ENCODE measurements at regions not wholly inside any gene's neighbourhood (a gene's known extent, or its start where the extent isn't known, plus 50 kb on each side); places are given as distances from the start of the nearest gene placed in this dataset.
A peak's percentile ranks its signal among the peaks of the same experiment; 100 is the strongest.

DNA sequence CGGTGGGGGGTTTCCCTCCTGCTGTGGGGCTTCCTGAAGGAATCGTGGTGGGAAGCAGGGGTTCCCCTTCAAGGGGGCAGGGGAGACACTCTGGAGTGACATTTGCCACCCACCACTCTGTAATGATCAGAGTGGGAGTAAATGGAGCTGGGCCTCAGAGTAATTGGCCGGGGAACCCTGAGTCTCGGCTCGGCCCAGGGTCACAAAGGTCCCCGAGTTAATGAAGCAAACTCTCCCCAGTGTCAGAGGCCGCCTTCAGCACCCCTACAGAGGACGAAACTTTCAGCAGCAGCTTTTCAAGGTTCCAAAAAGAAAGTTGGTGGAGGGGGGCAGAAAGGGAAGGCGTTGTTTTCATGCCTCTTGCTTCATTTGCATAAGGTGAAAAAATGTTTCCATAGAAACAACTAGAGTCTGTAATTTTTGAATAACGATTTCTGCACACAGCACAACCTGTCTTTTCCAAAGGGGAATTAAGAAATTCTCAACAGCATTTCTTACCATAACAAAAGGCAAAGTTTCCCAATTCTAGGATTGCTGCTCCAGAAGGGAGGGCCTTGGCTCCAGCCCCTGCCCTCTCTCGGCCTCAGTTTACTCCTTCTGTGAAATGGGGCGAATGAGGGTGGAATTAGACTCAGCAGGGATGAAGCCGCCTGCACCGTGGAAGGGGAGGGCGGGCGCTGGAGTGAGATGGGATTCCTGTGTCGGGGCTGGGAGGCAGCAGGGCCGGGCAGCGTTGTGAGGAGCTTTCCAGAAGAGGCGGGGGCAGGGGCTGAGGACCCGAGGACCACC, 67.0 kb upstream of the BEGAIN start:
- H3K27ac ChIP-seq (ENCODE audit: low read depth in 2 of 2, low read length in 2 of 2) = no peak overlapping the region
- TF ChIP-seq CTCF (IDR thresholded peaks at IDR 0.05; ENCODE audit: borderline replicate concordance, extremely low read depth, insufficient read depth) = no peak
- H3K9ac ChIP-seq (ENCODE audit: low read length in 3 of 3) = no peak overlapping the region
- no peaks in the 10 kb centered on the region for H3K9me3 ChIP-seq (ENCODE audit: control insufficient read depth in 2 of 3, insufficient read depth in 1 of 3, low read length in 3 of 3)
- H3K4me1 ChIP-seq (ENCODE audit: control insufficient read depth in 2 of 3, insufficient read depth in 2 of 3, low read depth in 1 of 3, low read length in 3 of 3) = no peaks in the 10 kb centered on the region
- H3K4me3 ChIP-seq (ENCODE audit: low read length in 3 of 3) = no peak overlapping the region
- no peak for FAIRE-seq
- DNase-seq = peak in 1 of 5 donors; percentile 60
- no peaks in the 10 kb centered on the region for H3K36me3 ChIP-seq (ENCODE audit: control insufficient read depth in 2 of 3, insufficient read depth in 3 of 3, low read length in 3 of 3)
- intact Hi-C loops (cut with DNase I) = no loop called here
- H3K27me3 ChIP-seq (ENCODE audit: control insufficient read depth, insufficient read depth, low read length) = no peaks in the 10 kb centered on the region

DNA sequence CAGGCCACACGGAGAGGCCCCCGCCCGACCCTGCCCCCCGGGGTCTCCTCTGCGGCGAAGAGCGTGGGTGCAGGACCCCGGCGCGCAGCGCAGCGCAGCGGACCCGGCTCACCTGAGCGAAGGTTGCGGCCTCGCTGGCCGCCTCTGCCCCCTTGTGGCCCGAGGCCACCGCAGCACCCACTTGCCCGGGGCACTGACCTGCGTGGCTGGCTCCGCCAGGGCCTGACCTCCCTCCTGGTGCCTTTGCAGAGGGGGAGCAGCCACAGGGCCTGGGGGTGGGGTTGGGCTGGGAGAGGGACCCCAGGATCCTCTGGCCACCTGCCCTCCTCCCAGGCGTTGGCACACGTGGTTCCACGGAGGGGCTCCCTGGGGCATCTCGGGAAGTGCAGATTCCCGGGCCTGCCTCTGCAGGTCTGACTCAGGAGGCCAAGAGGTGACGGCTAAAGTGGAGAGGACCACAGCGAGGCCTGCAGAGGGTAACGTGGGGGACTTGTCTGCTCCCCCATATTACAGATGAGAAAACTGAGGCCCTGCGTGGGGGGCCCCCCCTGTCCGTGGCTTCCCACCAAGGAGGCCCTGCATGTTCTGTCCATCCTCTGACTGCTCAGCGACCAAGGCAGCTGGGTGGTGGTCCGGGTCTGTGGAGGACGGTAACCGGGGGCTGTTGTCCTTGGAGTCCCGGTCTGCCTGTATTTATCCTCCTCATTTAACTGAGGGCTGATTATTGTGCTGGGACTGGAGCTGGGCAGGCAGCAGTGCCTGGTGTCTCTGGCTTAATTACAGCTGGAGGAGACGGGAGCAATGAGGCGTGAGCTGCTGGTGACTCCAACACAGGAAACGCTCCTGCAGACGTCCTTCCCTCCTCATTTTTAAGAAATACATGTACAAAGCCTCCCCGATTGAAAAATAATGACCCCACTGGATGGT, 67.9 kb upstream of the BEGAIN start:
- peak; percentile 57 for TF ChIP-seq CTCF (IDR thresholded peaks at IDR 0.05; ENCODE audit: borderline replicate concordance, extremely low read depth, insufficient read depth)
- H3K27ac ChIP-seq (ENCODE audit: low read depth in 2 of 2, low read length in 2 of 2) = no peak overlapping the region
- intact Hi-C loops (cut with DNase I) = no loop called here
- no peak overlapping the region for H3K4me3 ChIP-seq (ENCODE audit: low read length in 3 of 3)
- H3K27me3 ChIP-seq (ENCODE audit: control insufficient read depth, insufficient read depth, low read length) = no peaks in the 10 kb centered on the region
- FAIRE-seq (no peak), DNase-seq (peak in 4 of 5 donors; percentile 68 to 77 (median 74))
- no peaks in the 10 kb centered on the region for H3K36me3 ChIP-seq (ENCODE audit: control insufficient read depth in 2 of 3, insufficient read depth in 3 of 3, low read length in 3 of 3)
- no peak overlapping the region for H3K9ac ChIP-seq (ENCODE audit: low read length in 3 of 3)
- no peaks in the 10 kb centered on the region for H3K4me1 ChIP-seq (ENCODE audit: control insufficient read depth in 2 of 3, insufficient read depth in 2 of 3, low read depth in 1 of 3, low read length in 3 of 3)
- no peaks in the 10 kb centered on the region for H3K9me3 ChIP-seq (ENCODE audit: control insufficient read depth in 2 of 3, insufficient read depth in 1 of 3, low read length in 3 of 3)

DNA sequence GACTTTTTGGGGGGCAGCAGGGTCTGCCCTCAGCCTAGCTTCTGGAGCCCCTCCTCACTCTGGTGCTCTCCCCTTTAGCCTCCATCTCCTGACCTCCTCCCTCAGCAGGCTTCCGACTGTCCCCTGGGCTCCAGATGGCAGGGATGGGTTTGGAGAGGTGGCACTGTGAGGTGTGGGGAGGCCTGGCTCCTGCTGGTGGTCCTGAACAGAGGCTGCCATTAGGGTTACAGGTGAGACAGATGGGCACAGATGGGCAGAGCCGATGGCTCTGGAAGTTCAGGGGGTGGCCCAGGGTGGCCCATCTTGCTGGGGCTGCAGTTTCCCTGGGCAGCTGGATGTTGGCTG, 68.5 kb upstream of the BEGAIN start:
- TF ChIP-seq CTCF (IDR thresholded peaks at IDR 0.05; ENCODE audit: borderline replicate concordance, extremely low read depth, insufficient read depth) = no peak
- Histone ChIP-seq H3K27me3 (ENCODE audit: control insufficient read depth, insufficient read depth, low read length) (no peaks in the 10 kb centered on the region), H3K9ac (ENCODE audit: low read length in 3 of 3) (no peak overlapping the region), H3K27ac (ENCODE audit: low read depth in 2 of 2, low read length in 2 of 2) (no peak overlapping the region), H3K36me3 (ENCODE audit: control insufficient read depth in 2 of 3, insufficient read depth in 3 of 3, low read length in 3 of 3) (no peaks in the 10 kb centered on the region), H3K4me3 (ENCODE audit: low read length in 3 of 3) (no peak overlapping the region), H3K9me3 (ENCODE audit: control insufficient read depth in 2 of 3, insufficient read depth in 1 of 3, low read length in 3 of 3) (no peaks in the 10 kb centered on the region), H3K4me1 (ENCODE audit: control insufficient read depth in 2 of 3, insufficient read depth in 2 of 3, low read depth in 1 of 3, low read length in 3 of 3) (no peaks in the 10 kb centered on the region)
- intact Hi-C loops (cut with DNase I) = no loop called here
- FAIRE-seq (no peak), DNase-seq (peak in 1 of 5 donors; percentile 59)

Measured in kidney (tissue), 13 donors.